WTC11 (cell line): ENCODE measurements at regions not wholly inside any gene's neighbourhood (a gene's known extent, or its start where the extent isn't known, plus 50 kb on each side); places are given as distances from the start of the nearest gene placed in this dataset.

Experiments
- ATAC-seq: fragments of 200-7000 bp; cut with Tn5 transposase; 2 replicates; pipeline ENCODE4 v1.10.0; 2021; ENCODE audit warnings: mild to moderate bottlenecking, moderate library complexity
- CTCF ChIA-PET: fragments of 300-600 bp; sonication (Branson Sonifier 250); formaldehyde crosslinking; loops from one replicate; lab custom pipeline; 2021; ENCODE audit warnings: antibody characterized with exemption; lab: Charles Lee
- POLR2A ChIA-PET: fragments of 350-600 bp; sonication (Branson Sonifier 250); formaldehyde crosslinking; loops from one replicate; lab custom pipeline; 2021; ENCODE audit warnings: antibody characterized with exemption; lab: Charles Lee
- DNase-seq: peaks from one replicate; pipeline ENCODE4 v3.0.0; 2021; ENCODE audit warnings: low spot score
- H3K27ac Mint-ChIP-seq: 2 replicates; pipeline ENCODE4 v1.8.0; 2021; ENCODE audit warnings: mixed read lengths
- H3K27me3 Mint-ChIP-seq: 2 replicates; pipeline ENCODE4 v1.8.0; 2021; ENCODE audit warnings: low read depth, mild to moderate bottlenecking, moderate library complexity, mixed read lengths
- H3K36me3 Mint-ChIP-seq: 2 replicates; pipeline ENCODE4 v1.8.0; 2021; ENCODE audit warnings: mixed read lengths
- H3K4me1 Mint-ChIP-seq: 2 replicates; pipeline ENCODE4 v1.8.0; 2022; ENCODE audit warnings: mixed read lengths
- H3K4me3 Mint-ChIP-seq: 2 replicates; pipeline ENCODE4 v1.8.0; 2021; ENCODE audit warnings: mild to moderate bottlenecking, moderate library complexity, mixed read lengths
- H3K9me3 Mint-ChIP-seq: 2 replicates; pipeline ENCODE4 v1.8.0; 2021; ENCODE audit warnings: mixed read lengths
- CREB1 ChIP-seq: sonication (generic); formaldehyde crosslinking; IDR thresholded peaks from 2 replicates; pipeline ENCODE4 v1.8.0; 2023; ENCODE audit warnings: mild to moderate bottlenecking, missing genetic modification reagents
- ELF4 ChIP-seq: sonication (generic); formaldehyde crosslinking; IDR thresholded peaks from 2 replicates; pipeline ENCODE4 v1.8.1; 2022; ENCODE audit warnings: low read depth, mild to moderate bottlenecking, moderate library complexity, missing genetic modification reagents
- FOXK1 ChIP-seq: sonication (generic); formaldehyde crosslinking; IDR thresholded peaks from 2 replicates; pipeline ENCODE4 v1.8.0; 2022; ENCODE audit warnings: mild to moderate bottlenecking, moderate library complexity, missing genetic modification reagents
- NR2C2 ChIP-seq: sonication (generic); formaldehyde crosslinking; IDR thresholded peaks from 2 replicates; pipeline ENCODE4 v1.8.0; 2022; ENCODE audit warnings: mild to moderate bottlenecking, missing genetic modification reagents
- SMAD3 ChIP-seq: sonication (generic); formaldehyde crosslinking; IDR thresholded peaks from 2 replicates; pipeline ENCODE4 v1.8.0; 2022; ENCODE audit warnings: missing genetic modification reagents, mild to moderate bottlenecking, borderline replicate concordance
- SMAD4 ChIP-seq: sonication (generic); formaldehyde crosslinking; IDR thresholded peaks from 2 replicates; pipeline ENCODE4 v1.8.0; 2022; ENCODE audit warnings: mild to moderate bottlenecking, missing genetic modification reagents
- ZBTB21 ChIP-seq: sonication (generic); formaldehyde crosslinking; IDR thresholded peaks from 2 replicates; pipeline ENCODE4 v1.8.1; 2023; ENCODE audit warnings: mild to moderate bottlenecking, missing genetic modification reagents, borderline replicate concordance
- TF ChIP-seq, protein P1 (sequence below): fragments of 250-450 bp; sonication (Bioruptor Pico); IDR thresholded peaks from 2 replicates; pipeline ENCODE4 v1.9.0; 2021; ENCODE audit warnings: mild to moderate bottlenecking
- TF ChIP-seq, protein P2 (sequence below): sonication (generic); formaldehyde crosslinking; IDR thresholded peaks from 2 replicates; pipeline ENCODE4 v1.8.0; 2023; ENCODE audit warnings: missing genetic modification reagents
- TF ChIP-seq, protein P3 (sequence below): fragments of 250-450 bp; sonication (Bioruptor Pico); IDR thresholded peaks from 2 replicates; pipeline ENCODE4 v1.9.0; 2021; ENCODE audit warnings: mild to moderate bottlenecking, borderline replicate concordance
- TF ChIP-seq, protein P4 (sequence below): sonication (generic); formaldehyde crosslinking; IDR thresholded peaks from 2 replicates; pipeline ENCODE4 v1.8.1; 2022; ENCODE audit warnings: mild to moderate bottlenecking, moderate library complexity, missing genetic modification reagents
- TF ChIP-seq, protein P5 (sequence below): fragments of 250-450 bp; sonication (Bioruptor Pico); IDR thresholded peaks from 2 replicates; pipeline ENCODE4 v2.1.2; 2022; ENCODE audit warnings: mild to moderate bottlenecking, moderate library complexity
- TF ChIP-seq, protein P6 (sequence below): sonication (generic); formaldehyde crosslinking; IDR thresholded peaks from 2 replicates; pipeline ENCODE4 v1.8.0; 2023; ENCODE audit warnings: missing genetic modification reagents, mild to moderate bottlenecking, borderline replicate concordance

DNA sequence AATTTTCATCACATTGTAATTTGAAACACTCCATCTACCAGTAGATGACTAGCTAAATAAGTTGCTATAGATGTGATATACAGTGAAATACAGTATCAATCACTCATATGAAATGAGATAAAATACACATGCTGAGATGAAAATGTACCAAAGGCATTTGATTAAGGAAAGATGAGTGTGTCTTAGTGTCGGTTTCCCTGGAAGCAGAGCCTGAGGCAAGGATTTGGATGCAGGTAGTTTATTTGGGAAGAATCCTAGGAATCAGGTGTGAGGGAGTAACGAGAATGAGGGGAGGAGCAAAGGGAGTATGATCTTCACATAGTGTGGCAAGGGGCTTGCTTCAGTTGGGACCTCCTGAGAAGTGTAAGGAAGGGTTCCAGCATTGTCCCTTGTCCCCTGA, 188.2 kb upstream of the CTBP2 start (continued):
- no peak for TF ChIP-seq FOXK1
- TF ChIP-seq ZBTB21 (CRISPR knock-in tag), result no peak
- TF ChIP-seq, protein P1, sequence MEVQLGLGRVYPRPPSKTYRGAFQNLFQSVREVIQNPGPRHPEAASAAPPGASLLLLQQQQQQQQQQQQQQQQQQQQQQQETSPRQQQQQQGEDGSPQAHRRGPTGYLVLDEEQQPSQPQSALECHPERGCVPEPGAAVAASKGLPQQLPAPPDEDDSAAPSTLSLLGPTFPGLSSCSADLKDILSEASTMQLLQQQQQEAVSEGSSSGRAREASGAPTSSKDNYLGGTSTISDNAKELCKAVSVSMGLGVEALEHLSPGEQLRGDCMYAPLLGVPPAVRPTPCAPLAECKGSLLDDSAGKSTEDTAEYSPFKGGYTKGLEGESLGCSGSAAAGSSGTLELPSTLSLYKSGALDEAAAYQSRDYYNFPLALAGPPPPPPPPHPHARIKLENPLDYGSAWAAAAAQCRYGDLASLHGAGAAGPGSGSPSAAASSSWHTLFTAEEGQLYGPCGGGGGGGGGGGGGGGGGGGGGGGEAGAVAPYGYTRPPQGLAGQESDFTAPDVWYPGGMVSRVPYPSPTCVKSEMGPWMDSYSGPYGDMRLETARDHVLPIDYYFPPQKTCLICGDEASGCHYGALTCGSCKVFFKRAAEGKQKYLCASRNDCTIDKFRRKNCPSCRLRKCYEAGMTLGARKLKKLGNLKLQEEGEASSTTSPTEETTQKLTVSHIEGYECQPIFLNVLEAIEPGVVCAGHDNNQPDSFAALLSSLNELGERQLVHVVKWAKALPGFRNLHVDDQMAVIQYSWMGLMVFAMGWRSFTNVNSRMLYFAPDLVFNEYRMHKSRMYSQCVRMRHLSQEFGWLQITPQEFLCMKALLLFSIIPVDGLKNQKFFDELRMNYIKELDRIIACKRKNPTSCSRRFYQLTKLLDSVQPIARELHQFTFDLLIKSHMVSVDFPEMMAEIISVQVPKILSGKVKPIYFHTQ (CRISPR knock-in tag), result no peak
- TF ChIP-seq, protein P2, sequence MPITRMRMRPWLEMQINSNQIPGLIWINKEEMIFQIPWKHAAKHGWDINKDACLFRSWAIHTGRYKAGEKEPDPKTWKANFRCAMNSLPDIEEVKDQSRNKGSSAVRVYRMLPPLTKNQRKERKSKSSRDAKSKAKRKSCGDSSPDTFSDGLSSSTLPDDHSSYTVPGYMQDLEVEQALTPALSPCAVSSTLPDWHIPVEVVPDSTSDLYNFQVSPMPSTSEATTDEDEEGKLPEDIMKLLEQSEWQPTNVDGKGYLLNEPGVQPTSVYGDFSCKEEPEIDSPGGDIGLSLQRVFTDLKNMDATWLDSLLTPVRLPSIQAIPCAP (CRISPR knock-in tag), result no peak

DNA sequence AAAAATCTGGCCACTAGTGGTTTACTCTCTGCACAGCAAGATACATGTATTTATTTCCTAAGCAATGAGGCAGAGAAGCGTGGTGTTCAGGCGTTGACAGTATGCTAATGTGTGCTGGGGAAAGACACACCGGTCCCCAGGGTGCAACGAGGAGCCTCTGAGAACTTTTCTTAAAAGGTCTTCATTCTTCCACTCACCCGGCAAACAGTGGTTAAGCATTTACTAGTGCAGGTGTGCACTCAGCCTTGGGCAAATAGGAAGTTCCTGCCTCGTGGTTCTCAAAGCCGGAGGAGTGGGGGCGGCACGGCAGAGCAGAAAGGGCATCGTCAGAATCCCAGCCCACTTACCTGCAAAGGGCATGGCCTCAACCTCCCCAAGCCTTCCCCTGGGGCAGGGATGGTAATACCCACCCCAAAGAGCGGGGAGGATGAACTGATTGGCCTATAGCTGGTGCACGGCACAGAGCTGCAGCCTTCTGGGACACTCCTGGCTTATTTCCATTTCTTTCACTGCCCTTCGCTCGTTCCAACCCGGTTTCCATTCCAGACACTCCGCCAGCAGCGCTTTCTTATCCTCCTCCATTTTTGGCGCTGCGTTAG, 184.3 kb upstream of the CTBP2 start:
- no peak for ATAC-seq
- TF ChIP-seq, protein P3, sequence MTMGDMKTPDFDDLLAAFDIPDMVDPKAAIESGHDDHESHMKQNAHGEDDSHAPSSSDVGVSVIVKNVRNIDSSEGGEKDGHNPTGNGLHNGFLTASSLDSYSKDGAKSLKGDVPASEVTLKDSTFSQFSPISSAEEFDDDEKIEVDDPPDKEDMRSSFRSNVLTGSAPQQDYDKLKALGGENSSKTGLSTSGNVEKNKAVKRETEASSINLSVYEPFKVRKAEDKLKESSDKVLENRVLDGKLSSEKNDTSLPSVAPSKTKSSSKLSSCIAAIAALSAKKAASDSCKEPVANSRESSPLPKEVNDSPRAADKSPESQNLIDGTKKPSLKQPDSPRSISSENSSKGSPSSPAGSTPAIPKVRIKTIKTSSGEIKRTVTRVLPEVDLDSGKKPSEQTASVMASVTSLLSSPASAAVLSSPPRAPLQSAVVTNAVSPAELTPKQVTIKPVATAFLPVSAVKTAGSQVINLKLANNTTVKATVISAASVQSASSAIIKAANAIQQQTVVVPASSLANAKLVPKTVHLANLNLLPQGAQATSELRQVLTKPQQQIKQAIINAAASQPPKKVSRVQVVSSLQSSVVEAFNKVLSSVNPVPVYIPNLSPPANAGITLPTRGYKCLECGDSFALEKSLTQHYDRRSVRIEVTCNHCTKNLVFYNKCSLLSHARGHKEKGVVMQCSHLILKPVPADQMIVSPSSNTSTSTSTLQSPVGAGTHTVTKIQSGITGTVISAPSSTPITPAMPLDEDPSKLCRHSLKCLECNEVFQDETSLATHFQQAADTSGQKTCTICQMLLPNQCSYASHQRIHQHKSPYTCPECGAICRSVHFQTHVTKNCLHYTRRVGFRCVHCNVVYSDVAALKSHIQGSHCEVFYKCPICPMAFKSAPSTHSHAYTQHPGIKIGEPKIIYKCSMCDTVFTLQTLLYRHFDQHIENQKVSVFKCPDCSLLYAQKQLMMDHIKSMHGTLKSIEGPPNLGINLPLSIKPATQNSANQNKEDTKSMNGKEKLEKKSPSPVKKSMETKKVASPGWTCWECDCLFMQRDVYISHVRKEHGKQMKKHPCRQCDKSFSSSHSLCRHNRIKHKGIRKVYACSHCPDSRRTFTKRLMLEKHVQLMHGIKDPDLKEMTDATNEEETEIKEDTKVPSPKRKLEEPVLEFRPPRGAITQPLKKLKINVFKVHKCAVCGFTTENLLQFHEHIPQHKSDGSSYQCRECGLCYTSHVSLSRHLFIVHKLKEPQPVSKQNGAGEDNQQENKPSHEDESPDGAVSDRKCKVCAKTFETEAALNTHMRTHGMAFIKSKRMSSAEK, result no peak
- TF ChIP-seq, protein P4, sequence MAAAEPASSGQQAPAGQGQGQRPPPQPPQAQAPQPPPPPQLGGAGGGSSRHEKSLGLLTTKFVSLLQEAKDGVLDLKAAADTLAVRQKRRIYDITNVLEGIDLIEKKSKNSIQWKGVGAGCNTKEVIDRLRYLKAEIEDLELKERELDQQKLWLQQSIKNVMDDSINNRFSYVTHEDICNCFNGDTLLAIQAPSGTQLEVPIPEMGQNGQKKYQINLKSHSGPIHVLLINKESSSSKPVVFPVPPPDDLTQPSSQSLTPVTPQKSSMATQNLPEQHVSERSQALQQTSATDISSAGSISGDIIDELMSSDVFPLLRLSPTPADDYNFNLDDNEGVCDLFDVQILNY (CRISPR knock-in tag), result no peak
- TF ChIP-seq ELF4 (CRISPR knock-in tag) (no peak), SMAD4 (no peak), NR2C2 (no peak), SMAD3 (CRISPR knock-in tag) (no peak), CREB1 (CRISPR knock-in tag) (no peak)
- TF ChIP-seq, protein P5, sequence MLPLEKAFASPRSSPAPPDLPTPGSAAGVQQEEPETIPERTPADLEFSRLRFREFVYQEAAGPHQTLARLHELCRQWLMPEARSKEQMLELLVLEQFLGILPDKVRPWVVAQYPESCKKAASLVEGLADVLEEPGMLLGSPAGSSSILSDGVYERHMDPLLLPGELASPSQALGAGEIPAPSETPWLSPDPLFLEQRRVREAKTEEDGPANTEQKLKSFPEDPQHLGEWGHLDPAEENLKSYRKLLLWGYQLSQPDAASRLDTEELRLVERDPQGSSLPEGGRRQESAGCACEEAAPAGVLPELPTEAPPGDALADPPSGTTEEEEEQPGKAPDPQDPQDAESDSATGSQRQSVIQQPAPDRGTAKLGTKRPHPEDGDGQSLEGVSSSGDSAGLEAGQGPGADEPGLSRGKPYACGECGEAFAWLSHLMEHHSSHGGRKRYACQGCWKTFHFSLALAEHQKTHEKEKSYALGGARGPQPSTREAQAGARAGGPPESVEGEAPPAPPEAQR (CRISPR knock-in tag), result no peak
- TF ChIP-seq, protein P6, sequence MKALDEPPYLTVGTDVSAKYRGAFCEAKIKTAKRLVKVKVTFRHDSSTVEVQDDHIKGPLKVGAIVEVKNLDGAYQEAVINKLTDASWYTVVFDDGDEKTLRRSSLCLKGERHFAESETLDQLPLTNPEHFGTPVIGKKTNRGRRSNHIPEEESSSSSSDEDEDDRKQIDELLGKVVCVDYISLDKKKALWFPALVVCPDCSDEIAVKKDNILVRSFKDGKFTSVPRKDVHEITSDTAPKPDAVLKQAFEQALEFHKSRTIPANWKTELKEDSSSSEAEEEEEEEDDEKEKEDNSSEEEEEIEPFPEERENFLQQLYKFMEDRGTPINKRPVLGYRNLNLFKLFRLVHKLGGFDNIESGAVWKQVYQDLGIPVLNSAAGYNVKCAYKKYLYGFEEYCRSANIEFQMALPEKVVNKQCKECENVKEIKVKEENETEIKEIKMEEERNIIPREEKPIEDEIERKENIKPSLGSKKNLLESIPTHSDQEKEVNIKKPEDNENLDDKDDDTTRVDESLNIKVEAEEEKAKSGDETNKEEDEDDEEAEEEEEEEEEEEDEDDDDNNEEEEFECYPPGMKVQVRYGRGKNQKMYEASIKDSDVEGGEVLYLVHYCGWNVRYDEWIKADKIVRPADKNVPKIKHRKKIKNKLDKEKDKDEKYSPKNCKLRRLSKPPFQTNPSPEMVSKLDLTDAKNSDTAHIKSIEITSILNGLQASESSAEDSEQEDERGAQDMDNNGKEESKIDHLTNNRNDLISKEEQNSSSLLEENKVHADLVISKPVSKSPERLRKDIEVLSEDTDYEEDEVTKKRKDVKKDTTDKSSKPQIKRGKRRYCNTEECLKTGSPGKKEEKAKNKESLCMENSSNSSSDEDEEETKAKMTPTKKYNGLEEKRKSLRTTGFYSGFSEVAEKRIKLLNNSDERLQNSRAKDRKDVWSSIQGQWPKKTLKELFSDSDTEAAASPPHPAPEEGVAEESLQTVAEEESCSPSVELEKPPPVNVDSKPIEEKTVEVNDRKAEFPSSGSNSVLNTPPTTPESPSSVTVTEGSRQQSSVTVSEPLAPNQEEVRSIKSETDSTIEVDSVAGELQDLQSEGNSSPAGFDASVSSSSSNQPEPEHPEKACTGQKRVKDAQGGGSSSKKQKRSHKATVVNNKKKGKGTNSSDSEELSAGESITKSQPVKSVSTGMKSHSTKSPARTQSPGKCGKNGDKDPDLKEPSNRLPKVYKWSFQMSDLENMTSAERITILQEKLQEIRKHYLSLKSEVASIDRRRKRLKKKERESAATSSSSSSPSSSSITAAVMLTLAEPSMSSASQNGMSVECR (CRISPR knock-in tag), result no peak
- no peak overlapping the region for H3K4me3 Mint-ChIP-seq
- peaks cover 7% of the 10 kb centered on the region for H3K4me1 Mint-ChIP-seq
- H3K27ac Mint-ChIP-seq, result no peak overlapping the region
- no peak for DNase-seq
- H3K9me3 Mint-ChIP-seq, result peaks cover 17% of the 10 kb centered on the region
- ChIA-PET CTCF (interaction anchor here (1.8 kb wide), 1 partner anchor 352 kb away, joined by 4 read pairs; no protein-coding TSS in a partner anchor), POLR2A (no interaction called here)
- no peaks in the 10 kb centered on the region; the same call in 1 of the 2 replicates for H3K27me3 Mint-ChIP-seq
- H3K36me3 Mint-ChIP-seq, result peaks cover 3% of the 10 kb centered on the region; the same call in 1 of the 2 replicates
